Pancreas (tissue), 10 donors: ENCODE measurements at regions not wholly inside any gene's neighbourhood (a gene's known extent, or its start where the extent isn't known, plus 50 kb on each side); places are given as distances from the start of the nearest gene placed in this dataset.

ENCODE experiments used
- ATAC-seq, 4 donors: fragments of 200-7000 bp; cut with Tn5 transposase; one replicate each; pipeline versions ENCODE4 v1.8.0 to v1.9.1; 2020; ENCODE audit warnings: mild to moderate bottlenecking in 4 of 4, moderate library complexity in 4 of 4
- DNase-seq, 6 donors: peaks; one replicate each; pipeline ENCODE4 v3.0.0-alpha.2; 2020
- FAIRE-seq: peaks from 2 replicates; lab custom pipeline; 2012; peaks lifted over from hg19 to GRCh38; lab: Jason Lieb, UNC
- H3K27ac ChIP-seq, 4 donors: fragments of 200-600 bp; sonication (generic); 1 replicate in 3 of 4; 2 replicates in 1 of 4; pipeline versions ENCODE4 v1.5.0 to v1.8.0; 2020
- H3K27me3 ChIP-seq, 4 donors: fragments of 200-600 bp; one replicate each; pipeline ENCODE4 v1.8.0; 2021
- H3K36me3 ChIP-seq, 3 donors: fragments of 200-600 bp; sonication (generic) in 1 of 3; one replicate each; pipeline versions ENCODE4 v1.5.0 to v1.8.0; 2020 to 2021
- H3K4me1 ChIP-seq, 3 donors: fragments of 200-600 bp; one replicate each; pipeline ENCODE4 v1.8.0; 2021
- H3K4me3 ChIP-seq, 4 donors: fragments of 200-600 bp; sonication (generic) in 2 of 4; one replicate each; pipeline versions ENCODE4 v1.5.0 to v1.8.0; 2020 to 2021
- H3K9me3 ChIP-seq, 4 donors: fragments of 200-600 bp; one replicate each; pipeline ENCODE4 v1.8.0; 2021
- WGBS, 2 donors: extraction: QIAGEN DNeasy Blood & Tissue Kit; methylation state at CpG; one replicate each; pipeline ENCODE4 v1.1.7; 2013; 5-methylcytosine and 5-hydroxymethylcytosine counted together
- intact Hi-C, 3 donors: fragments of 100-400 bp; cut with DNase I; formaldehyde crosslinking; loops; one replicate each; pipeline versions ENCODE4 v1.11.1 to v1.14.2; 2022
- TF ChIP-seq, protein P1 (sequence below), 4 donors: fragments of 200-600 bp; sonication (generic) in 3 of 4; IDR thresholded peaks; one replicate each; pipeline versions ENCODE4 v1.5.0 to v1.8.0; 2021; ENCODE audit warnings: antibody characterized with exemption in 4 of 4
- donor health status: healthy with polysubstance abuse.
- donor health status: DM: no; HTN: no; CAD: no; lungs with moderate emphysema.
- donor health status: DM: no; HTN: no; CAD: no.
- donor health status: control.
- donor health status: control.
- donor health status: Bipolar disorder and iron deficiency.
- donor health status: DM: yes; HTN: yes; CAD: no.
- donor health status: DM: no; HTN: no; CAD: no.
- donor health status: DM: no; HTN: no; CAD: no.
- donor health status: DM: yes; HTN: yes; CAD: no.

- Histone ChIP-seq H3K4me1 (no peaks in the 10 kb centered on the region), H3K27me3 (no peaks in the 10 kb centered on the region), H3K36me3 (no peaks in the 10 kb centered on the region), H3K9me3 (no peaks in the 10 kb centered on the region), H3K27ac (no peak overlapping the region), H3K4me3 (no peak overlapping the region)
- WGBS, 2 donors, result 65 to 74% methylated on average over 5 of the region's 5 CpGs
- TF ChIP-seq, protein P1, sequence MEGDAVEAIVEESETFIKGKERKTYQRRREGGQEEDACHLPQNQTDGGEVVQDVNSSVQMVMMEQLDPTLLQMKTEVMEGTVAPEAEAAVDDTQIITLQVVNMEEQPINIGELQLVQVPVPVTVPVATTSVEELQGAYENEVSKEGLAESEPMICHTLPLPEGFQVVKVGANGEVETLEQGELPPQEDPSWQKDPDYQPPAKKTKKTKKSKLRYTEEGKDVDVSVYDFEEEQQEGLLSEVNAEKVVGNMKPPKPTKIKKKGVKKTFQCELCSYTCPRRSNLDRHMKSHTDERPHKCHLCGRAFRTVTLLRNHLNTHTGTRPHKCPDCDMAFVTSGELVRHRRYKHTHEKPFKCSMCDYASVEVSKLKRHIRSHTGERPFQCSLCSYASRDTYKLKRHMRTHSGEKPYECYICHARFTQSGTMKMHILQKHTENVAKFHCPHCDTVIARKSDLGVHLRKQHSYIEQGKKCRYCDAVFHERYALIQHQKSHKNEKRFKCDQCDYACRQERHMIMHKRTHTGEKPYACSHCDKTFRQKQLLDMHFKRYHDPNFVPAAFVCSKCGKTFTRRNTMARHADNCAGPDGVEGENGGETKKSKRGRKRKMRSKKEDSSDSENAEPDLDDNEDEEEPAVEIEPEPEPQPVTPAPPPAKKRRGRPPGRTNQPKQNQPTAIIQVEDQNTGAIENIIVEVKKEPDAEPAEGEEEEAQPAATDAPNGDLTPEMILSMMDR (IDR thresholded peaks at IDR 0.05), result no peak
- ATAC-seq (no peak), DNase-seq (no peak), FAIRE-seq (no peak)
- intact Hi-C loops, result no loop called here
Observed at GRCh38 chr4:116321471-116321870, 763.9 kb downstream of the TRAM1L1 start.

- 81 to 98% methylated on average over 1 of the region's 1 CpG for WGBS, 2 donors
- intact Hi-C loops, result no loop called here
- Histone ChIP-seq H3K4me1 (no peaks in the 10 kb centered on the region), H3K36me3 (no peaks in the 10 kb centered on the region), H3K4me3 (no peak overlapping the region), H3K9me3 (no peaks in the 10 kb centered on the region), H3K27ac (no peak overlapping the region), H3K27me3 (no peaks in the 10 kb centered on the region)
- FAIRE-seq (no peak), DNase-seq (no peak), ATAC-seq (no peak)
- TF ChIP-seq, protein P1 (IDR thresholded peaks at IDR 0.05), result no peak
Observed at GRCh38 chr4:116320859-116321258, 764.5 kb downstream of the TRAM1L1 start.

GRCh38 chr4:116303736-116304188, 781.6 kb downstream of the TRAM1L1 start:
- ATAC-seq (no peak), DNase-seq (no peak), FAIRE-seq (no peak)
- H3K4me1 ChIP-seq, result no peaks in the 10 kb centered on the region
- H3K36me3 ChIP-seq, result no peaks in the 10 kb centered on the region
- H3K4me3 ChIP-seq, result no peak overlapping the region
- TF ChIP-seq, protein P1 (IDR thresholded peaks at IDR 0.05), result no peak
- 54 to 63% methylated on average over 1 of the region's 1 CpG for WGBS, 2 donors
- H3K27me3 ChIP-seq, result no peaks in the 10 kb centered on the region
- intact Hi-C loops, result no loop called here
- H3K9me3 ChIP-seq, result no peaks in the 10 kb centered on the region
- H3K27ac ChIP-seq, result no peak overlapping the region

DNA sequence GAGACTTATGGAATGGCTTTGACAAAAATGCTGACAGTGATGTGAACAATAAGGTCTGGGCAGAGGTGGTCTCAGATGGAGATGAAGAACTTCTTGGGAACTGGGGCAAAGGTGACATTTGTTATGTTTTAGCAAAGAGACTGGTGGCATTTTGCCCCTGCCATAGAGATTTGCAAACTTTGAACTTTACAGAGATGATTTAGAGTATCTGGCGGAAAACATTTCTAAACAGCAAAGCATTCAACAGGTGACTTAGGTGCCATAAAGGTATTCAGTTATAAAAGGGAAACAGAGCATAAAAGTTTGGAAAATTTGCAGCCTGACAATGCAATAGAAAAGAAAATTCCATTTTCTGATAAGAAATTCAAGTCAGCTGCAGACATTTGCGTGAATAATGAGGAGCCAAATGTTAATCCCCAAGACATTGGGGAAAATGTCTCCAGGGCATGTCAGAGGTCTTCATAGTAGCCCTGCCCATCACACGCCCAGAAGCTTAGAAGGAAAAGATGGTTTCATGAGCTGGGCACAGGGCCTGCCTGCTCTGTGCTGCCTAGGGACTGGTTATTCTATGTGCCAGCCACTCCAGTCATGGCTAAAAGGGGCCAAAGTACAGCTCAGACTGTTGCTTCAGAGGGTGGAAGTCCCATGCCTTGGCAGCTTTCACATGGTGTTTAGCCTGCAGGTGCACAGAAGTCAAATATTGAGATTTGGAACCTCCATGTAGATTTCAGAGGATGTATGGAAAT, 782.2 kb downstream of the TRAM1L1 start:
- H3K27me3 ChIP-seq, result no peaks in the 10 kb centered on the region
- intact Hi-C loops, result no loop called here

More for the DNA sequence above, 782.2 kb downstream of the TRAM1L1 start:
- no peak for ATAC-seq
- no peak overlapping the region for H3K4me3 ChIP-seq
- no peak for DNase-seq
- H3K36me3 ChIP-seq, result no peaks in the 10 kb centered on the region
- 56 to 67% methylated on average over 3 of the region's 3 CpGs for WGBS, 2 donors
- no peak overlapping the region for H3K27ac ChIP-seq
- no peaks in the 10 kb centered on the region for H3K4me1 ChIP-seq
- no peaks in the 10 kb centered on the region for H3K9me3 ChIP-seq
- TF ChIP-seq, protein P1 (IDR thresholded peaks at IDR 0.05), result no peak
- no peak for FAIRE-seq
